Brain microvascular endothelial cell (primary cell): ENCODE measurements at regions not wholly inside any gene's neighbourhood (a gene's known extent, or its start where the extent isn't known, plus 50 kb on each side); places are given as distances from the start of the nearest gene placed in this dataset.

ENCODE experiments used
- DNase-seq: peaks from one replicate; pipeline ENCODE4 v3.0.0-alpha.2; 2020
- H3K27ac ChIP-seq: fragments of 250-450 bp; sonication (Bioruptor Pico); 2 replicates; pipeline ENCODE4 v1.5.1; 2020; ENCODE audit warnings: mild to moderate bottlenecking, moderate library complexity
- H3K27me3 ChIP-seq: fragments of 250-450 bp; sonication (Bioruptor Pico); replicated peaks from 2 replicates; pipeline ENCODE4 v1.5.1; 2020; ENCODE audit warnings: mild to moderate bottlenecking
- H3K36me3 ChIP-seq: fragments of 250-450 bp; sonication (Bioruptor Pico); replicated peaks from 2 replicates; pipeline ENCODE4 v1.5.1; 2020; ENCODE audit warnings: mild to moderate bottlenecking
- H3K4me3 ChIP-seq: 2 replicates; pipeline ENCODE4 v1.5.1; 2011; ENCODE audit warnings: low read depth, mild to moderate bottlenecking, control low read depth, low read length, moderate library complexity
- in situ Hi-C: cut with HindIII; loops from 2 replicates; pipeline ENCODE4 v1.10.0; 2017; ENCODE audit warnings: low sequenced_read_pairs, low pct_ligation_motif_present
- TF ChIP-seq, protein P1 (sequence below): IDR thresholded peaks from 2 replicates; pipeline ENCODE4 v1.5.1; 2011; ENCODE audit warnings: low read depth, mild to moderate bottlenecking, moderate library complexity, low read length, control low read depth, inconsistent platforms; ENCODE audit errors: missing control alignments

DNA sequence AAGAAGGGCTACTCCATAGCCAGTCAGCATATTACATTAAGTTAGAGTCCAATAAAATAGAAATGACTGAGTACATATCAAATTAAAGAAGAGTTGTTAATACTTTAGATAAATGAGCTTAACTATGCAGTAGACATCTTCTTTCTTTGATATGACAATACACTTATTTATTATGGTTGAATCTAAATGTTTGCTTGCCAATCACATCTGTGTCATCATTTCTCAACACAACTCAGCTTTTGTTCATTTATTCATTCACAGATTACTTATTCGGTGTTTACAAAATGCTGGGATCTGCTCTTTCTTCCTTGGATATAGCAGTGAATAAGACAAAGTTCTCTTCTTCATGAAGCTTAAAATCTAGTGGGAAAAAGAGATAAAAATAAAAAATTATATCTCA is 614.6 kb upstream of the ATP2B1 start:
- Histone ChIP-seq H3K27ac (no peak overlapping the region), H3K36me3 (no peaks in the 10 kb centered on the region), H3K4me3 (no peak overlapping the region), H3K27me3 (no peaks in the 10 kb centered on the region)
- in situ Hi-C loops, result no loop called here
- DNase-seq, result no peak
- TF ChIP-seq, protein P1, sequence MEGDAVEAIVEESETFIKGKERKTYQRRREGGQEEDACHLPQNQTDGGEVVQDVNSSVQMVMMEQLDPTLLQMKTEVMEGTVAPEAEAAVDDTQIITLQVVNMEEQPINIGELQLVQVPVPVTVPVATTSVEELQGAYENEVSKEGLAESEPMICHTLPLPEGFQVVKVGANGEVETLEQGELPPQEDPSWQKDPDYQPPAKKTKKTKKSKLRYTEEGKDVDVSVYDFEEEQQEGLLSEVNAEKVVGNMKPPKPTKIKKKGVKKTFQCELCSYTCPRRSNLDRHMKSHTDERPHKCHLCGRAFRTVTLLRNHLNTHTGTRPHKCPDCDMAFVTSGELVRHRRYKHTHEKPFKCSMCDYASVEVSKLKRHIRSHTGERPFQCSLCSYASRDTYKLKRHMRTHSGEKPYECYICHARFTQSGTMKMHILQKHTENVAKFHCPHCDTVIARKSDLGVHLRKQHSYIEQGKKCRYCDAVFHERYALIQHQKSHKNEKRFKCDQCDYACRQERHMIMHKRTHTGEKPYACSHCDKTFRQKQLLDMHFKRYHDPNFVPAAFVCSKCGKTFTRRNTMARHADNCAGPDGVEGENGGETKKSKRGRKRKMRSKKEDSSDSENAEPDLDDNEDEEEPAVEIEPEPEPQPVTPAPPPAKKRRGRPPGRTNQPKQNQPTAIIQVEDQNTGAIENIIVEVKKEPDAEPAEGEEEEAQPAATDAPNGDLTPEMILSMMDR, result no peak

DNA sequence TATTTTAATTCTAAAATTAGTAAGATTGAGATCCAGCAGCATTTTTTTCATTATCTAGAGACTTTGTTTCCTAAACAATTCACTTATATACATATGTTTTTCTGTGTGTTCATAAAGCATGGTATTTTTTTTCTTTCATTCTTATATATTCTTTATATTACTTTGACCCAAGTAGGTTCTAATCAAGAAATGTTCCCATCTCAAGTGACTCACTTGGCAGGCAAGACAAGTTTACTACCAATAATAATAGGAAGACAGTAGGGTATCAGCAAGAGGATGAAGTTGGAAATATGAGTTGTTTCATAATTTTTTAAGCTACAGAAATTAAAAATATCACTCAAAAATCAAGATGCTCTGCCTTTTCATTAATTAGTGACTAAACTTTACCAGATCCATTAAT is 613.4 kb upstream of the ATP2B1 start:
- in situ Hi-C loops, result no loop called here
- DNase-seq, result no peak
- no peaks in the 10 kb centered on the region for H3K27me3 ChIP-seq
- TF ChIP-seq, protein P1, result no peak
- H3K27ac ChIP-seq, result no peak overlapping the region
- H3K4me3 ChIP-seq, result no peak overlapping the region
- no peaks in the 10 kb centered on the region for H3K36me3 ChIP-seq

DNA sequence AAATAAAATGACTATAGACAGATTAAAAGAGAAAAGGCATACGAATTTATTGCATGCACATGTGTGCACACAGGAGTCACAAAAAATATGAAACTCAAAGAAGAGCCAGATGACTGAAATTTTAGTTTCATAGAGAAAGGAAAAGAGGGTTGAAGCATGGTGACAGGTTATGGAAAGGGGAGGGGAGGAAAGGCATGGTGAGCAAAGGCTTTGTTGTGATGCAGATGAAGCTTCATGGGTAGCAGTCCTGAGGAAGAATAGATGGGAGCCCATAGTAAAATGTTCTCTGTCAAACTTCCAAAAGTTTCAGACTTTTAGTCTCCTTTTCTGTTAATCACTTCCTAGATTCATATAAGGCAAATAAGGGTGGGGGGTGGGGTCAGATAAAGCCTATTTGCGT is 612.7 kb upstream of the ATP2B1 start:
- no peaks in the 10 kb centered on the region for H3K36me3 ChIP-seq
- no peak overlapping the region for H3K27ac ChIP-seq
- TF ChIP-seq, protein P1, result no peak
- in situ Hi-C loops, result no loop called here
- no peaks in the 10 kb centered on the region for H3K27me3 ChIP-seq
- H3K4me3 ChIP-seq, result no peak overlapping the region
- DNase-seq, result no peak

DNA sequence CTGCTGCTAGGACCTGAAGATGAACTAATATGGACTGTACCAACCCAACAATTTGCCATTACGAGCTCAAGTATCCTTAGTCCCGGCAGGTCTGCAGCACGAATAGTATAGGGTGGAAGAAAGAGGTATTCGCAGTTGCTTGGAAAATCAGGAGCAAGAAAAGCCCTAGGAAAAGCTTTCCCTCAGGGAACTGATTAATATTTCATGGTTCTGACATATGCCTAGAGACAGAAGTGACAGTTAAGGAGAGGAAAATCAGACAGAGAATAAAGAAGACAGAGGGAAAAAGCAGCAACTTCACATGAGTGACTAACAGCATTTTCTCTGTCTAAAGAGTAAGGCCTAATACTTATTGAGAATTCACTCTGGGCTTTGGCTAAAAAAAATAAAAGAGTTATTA is 602.9 kb upstream of the ATP2B1 start:
- Histone ChIP-seq H3K27me3 (no peaks in the 10 kb centered on the region), H3K4me3 (no peak overlapping the region), H3K36me3 (no peaks in the 10 kb centered on the region), H3K27ac (no peak overlapping the region)
- no peak for DNase-seq
- in situ Hi-C loops, result no loop called here
- TF ChIP-seq, protein P1, result no peak

DNA sequence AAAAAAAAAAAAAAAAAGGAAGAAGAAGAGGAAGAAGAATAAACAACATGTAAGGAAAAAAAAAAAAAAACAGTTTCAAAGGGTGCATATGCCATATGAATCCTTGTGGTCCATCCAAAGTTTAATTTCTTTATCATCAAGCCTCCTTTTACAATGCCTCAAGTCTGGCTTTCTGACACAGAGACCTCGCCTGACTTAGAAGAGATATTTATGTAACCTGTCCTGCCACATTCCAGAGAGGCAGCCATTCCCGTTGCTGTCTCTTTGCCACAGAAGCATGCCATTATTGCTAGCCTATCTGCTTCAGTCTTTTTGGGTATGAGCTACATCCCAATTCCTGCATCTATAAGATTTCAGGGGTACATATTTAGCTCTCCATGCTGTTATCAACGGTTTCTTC is 596.7 kb upstream of the ATP2B1 start:
- in situ Hi-C loops, result no loop called here
- DNase-seq, result no peak
- Histone ChIP-seq H3K27ac (no peak overlapping the region), H3K4me3 (no peak overlapping the region), H3K36me3 (no peaks in the 10 kb centered on the region), H3K27me3 (no peaks in the 10 kb centered on the region)
- TF ChIP-seq, protein P1, result no peak

DNA sequence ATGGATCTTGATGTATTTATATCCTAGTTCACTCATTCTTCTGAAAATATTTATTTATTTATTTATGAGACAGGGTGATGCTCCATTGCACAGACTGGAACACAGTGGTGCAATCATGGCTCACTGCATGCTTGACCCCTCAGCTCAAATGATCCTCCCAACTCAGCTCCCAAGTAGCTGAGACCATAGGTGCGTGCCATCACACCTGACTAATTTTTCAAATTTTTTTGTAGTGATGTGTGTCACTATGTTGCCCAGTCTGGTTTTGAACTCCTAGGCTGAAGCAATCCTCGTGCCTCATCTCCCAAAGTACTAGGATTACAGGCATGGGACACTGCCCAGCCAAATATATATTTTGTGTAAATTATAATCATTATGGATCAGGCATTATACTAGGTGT is 595.6 kb upstream of the ATP2B1 start:
- DNase-seq, result no peak
- in situ Hi-C loops, result no loop called here

More for the DNA sequence above, 595.6 kb upstream of the ATP2B1 start:
- Histone ChIP-seq H3K27me3 (no peaks in the 10 kb centered on the region), H3K4me3 (no peak overlapping the region), H3K27ac (no peak overlapping the region), H3K36me3 (no peaks in the 10 kb centered on the region)
- TF ChIP-seq, protein P1, result no peak
